ENCODE measurements at regions not wholly inside any gene's neighbourhood (a gene's known extent, or its start where the extent isn't known, plus 50 kb on each side); places are given as distances from the start of the nearest gene placed in this dataset.

DNA sequence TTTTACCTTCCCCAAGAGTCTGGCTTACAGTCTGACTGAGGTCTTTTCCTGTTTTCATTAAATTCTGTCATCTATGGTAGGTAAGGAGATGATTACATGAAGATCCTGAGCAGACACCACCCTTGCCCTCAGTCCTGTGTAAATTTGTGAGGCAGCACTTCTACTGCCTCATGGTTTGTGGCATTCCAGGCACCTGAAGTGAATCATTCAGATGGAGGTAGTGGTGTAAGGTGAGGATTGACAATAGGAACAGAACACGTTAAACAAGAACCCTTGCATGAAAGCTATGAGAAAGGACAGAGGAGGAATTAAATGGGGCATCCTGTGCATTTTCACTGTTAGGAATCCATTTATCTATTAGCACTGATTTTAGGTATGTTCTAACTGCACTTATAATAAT lies 618.6 kb downstream of the TLL1 start:
- DNase-seq (ENCODE audit: low read depth) = no peak

DNA sequence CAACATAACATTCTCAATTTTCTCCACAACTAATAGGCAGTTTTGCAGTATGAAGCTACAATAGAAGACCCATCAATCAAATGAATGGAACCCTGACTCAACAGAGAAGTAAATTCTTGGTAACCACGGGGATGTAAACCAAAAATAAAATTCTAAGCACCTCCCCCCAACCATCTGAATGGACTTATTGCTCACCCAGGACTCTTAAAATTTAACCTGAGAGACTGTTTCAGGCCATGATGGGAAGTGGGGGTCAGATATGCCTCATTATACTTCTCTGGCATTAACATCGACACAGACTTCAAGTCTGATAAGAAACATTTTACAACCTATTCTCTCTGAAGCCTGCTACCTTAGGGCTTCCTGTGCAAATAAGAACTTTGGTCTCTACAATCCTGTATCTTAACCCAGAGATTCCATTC lies 620.9 kb downstream of the TLL1 start:
- DNase-seq (ENCODE audit: low read depth) = no peak

DNA sequence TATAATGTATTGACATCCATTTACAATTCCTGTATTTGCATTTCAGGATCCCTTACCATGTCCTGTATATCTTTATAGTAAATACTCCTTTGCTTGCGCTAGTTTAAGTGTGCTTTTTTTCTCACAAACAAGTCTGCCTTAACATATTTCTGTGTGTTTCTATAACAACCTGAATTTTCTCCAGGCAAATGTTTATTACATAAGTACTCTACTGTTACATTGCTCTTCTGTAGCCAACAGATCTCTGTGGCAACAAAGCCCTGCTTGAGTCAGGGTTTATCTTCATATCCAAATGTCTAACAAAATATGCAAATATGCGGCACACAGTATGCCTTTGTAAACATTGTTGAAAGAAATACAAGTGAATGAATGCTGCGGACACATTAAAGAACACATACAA lies 625.5 kb downstream of the TLL1 start:
- DNase-seq (ENCODE audit: low read depth) = no peak

DNA sequence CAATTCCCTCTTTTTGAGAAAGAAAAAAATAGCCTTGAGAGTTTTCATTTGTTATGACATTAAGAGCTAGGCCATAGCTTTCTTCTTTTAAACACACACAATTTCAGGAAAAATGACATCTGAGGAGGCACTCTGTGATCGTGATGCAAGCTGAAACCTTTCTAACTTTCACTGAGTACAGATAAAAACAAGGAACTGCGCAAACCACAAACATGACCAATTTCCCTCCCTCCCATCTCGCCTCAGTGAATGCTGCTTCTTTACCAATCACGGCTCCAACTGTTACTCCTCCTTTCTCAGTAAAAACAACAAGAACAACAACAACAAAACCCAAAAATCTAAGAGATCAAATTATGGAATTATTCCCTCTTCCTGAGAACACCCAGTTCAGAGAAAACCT lies 626.8 kb downstream of the TLL1 start:
- no peak for DNase-seq (ENCODE audit: low read depth)

DNA sequence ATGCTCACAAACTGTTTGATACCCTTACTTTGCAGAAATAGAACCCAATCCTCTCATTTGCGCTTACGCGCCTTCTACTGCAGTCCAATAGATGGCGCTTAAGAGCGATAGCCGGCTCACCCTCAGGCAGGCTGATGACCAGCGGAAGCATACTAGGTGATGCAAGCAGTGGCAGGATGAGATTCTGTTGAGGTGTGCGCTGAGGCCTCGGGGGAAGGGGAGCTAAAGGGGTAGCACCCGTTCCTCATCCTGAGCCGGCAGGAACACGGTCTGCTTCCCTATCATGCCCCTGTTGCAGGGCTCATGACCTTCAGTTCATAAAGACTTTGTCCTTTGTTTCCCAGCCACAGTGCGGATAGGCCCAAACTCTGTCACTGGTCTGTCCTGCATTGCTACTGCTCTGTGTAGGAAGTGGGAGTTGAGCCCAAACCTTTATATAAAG lies 628.9 kb downstream of the TLL1 start:
- DNase-seq (ENCODE audit: low read depth) = no peak

DNA sequence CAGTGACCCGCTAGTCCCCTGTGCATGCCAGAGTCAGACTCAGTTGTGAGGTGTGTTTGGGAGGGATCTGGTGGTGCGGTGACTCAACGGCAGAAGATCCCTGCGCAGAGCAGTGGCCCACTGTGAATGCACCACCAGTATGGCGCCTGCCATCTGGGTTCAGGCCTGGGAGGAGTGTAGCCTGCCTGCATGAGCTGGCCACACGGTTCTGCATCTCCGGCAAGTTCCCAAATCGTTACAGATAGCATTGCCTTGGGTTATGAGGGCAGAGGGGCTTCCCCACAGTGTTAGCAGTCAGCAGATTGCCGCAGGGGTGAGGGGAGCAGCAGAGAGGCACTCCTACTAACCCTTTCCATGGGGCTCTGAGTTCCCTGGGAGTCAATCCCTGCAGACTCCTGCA lies 629.6 kb downstream of the TLL1 start:
- no peak for DNase-seq (ENCODE audit: low read depth)

DNA sequence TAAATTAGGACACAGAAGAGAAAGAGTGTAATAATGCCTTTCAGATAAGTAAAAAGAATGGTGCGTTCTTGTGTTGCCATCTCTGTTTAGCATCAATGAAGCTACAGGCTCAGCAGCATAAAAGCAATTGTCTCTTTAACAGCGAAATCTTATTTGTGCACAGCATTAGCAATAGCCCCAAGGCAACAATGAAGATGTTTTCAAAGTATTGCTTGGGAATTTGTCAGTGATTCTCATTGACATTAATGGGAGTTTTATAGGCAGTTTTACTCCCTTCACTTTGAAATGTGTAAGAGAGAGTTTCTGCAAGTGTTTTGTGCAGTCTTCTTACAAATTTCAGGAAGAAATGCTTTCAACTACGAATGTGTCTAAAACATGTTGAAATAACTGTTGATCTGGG lies 633.0 kb downstream of the TLL1 start:
- no peak for DNase-seq (ENCODE audit: low read depth)

DNA sequence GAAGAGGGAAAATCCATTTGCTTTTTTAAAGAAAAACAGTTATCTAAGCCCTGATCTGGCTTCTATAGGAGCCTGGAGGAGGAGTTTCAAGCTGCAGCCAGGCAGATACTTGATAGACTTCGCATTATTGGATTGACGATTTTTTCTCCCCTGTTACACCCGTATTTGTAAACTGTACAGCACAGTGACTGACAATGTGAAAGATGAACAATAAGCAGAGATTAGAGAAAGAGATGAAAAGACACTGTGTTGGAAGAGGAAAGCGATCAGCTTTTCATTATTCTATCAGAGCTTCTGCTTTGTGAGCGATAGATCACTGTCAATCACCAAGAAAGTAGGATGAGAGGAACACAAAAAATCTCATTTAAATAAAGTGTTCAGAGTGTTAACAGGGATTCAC lies 639.2 kb downstream of the TLL1 start:
- no peak for DNase-seq (ENCODE audit: low read depth)

DNA sequence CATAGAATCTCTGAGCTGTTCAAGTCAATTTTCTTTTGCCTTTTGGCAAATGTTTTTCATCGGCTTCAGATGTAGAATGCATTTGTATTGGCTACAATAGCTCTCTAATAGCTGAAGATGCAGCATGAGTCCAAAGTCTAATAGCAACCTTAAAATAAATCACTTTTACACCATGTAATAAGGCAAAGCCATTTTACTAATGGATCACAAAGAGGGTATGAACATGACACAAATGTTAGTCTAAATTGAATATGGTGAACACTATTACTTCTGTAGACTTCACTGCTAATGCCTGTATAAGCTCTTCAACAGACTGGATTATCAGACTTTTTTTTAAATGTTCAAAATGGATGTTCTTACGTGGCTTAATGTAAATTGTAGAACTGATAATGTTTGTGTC lies 645.3 kb downstream of the TLL1 start:
- no peak for DNase-seq (ENCODE audit: low read depth)

DNA sequence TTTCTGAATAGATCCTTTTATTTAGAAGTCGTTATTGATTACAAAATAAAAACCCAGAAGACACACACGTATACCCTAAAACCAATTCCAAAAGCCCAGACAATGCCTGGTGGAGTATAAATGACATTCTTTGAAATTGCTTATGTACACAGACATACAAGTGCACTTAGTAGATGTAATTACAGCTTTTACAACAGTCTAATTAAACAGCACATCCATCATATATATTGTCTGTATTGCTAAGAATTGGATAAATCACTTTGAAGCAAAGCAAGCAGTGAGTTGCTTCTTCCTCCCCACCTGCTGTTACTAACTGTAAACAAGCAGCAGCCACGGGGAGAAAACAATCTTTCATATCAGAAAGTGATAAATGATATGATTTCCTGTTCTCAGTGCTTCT lies 645.7 kb downstream of the TLL1 start:
- no peak for DNase-seq (ENCODE audit: low read depth)

DNA sequence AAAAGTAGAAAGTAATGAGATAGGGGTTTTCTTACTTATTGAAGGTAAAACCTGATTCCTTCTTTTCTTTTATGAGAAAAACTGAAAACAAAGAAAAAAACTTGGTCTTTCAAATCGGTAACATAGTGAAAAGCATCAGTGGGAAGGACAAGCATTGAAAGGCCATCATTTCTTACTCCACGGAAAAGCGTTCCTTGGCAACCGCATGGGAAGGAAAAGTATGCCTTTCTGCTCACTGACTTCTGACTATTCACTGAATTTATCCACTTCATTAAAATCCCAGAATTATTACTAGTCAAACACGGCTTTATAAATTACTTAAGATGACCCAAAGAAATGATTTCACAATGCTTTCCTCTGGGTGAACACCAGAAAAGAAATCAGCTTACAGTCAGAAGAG lies 646.7 kb downstream of the TLL1 start:
- DNase-seq (ENCODE audit: low read depth) = no peak

DNA sequence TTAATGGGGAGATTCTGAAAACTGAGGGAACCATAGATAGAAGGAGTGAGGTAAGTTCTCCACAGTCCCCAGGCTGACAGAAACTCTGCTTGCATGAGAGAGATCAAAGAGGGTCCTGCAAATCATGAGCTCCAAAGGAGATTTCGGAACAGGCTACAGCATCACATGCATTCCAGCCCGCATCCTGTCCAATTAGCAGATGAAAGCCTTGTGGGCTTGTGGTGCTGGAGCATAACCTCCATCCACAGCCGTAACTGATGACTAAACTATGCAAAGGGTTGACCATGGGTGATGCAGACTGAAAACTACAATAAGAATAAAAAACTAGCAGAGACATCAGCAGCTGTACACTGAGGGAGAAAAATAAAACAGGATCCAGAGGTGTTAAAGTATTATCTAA lies 654.5 kb downstream of the TLL1 start:
- no peak for DNase-seq (ENCODE audit: low read depth)

DNA sequence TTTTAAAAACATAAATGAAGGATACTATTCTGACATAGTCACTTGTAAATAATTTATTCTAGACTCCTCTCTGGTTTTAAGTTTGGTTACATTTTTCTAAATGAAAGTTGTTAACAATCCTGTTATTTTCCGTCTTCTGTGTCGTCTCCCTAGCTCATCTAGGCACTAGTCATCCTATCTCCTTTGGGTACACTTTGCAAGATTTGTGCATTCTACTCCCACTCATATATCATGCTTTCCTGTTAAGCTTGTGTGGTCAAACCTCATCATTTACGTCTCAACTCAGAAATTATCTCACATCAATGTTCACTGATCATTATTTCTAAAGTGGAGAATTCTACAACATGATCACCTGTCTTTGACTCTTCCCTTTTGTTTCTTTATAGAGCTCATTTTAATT lies 658.7 kb downstream of the TLL1 start:
- DNase-seq (ENCODE audit: low read depth) = no peak

DNA sequence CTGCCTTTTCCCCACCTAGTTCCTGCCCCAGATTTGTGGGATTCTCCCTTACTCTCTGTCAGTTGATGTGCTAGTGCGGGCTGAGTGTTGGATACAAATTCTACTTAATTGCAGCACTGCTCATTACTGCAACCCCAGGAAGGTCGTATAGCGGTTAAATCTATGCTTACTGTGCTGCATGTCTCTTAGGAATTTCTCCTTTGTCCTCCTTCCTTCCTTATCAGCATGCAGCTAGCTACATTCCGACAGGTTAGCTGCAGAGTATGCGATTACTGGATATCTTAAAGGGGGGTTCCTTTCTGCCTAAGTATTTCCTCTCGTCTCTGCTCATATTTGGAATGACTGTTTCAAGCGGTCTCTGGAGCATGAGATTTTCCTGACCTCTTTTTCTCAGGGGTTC lies 662.8 kb downstream of the TLL1 start:
- no peak for DNase-seq (ENCODE audit: low read depth)

DNA sequence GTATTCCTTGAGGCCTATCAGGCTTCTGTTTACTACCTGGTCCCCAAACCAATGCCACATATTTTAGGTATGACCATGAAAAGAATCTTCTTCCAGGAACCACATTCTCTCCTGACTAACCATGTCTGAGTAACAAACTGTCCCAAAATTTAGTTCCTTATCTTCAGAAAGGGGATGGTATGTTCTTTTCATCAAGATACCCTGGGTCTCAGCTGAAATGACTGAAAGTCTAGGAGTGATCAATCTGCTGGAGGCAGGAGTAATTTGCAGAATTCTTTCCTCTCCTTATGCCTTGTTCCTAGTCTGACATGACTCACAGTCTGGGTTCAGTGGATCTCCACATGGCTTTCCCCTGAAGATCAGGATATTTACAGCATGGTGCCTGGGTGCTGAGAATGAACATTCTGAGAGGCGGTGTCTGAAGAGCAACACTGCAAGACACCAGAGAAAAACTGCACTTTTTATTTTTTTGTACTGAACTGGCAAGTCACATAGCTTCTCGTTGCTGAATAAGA lies 665.5 kb downstream of the TLL1 start:
- DNase-seq (ENCODE audit: low read depth) = no peak

DNA sequence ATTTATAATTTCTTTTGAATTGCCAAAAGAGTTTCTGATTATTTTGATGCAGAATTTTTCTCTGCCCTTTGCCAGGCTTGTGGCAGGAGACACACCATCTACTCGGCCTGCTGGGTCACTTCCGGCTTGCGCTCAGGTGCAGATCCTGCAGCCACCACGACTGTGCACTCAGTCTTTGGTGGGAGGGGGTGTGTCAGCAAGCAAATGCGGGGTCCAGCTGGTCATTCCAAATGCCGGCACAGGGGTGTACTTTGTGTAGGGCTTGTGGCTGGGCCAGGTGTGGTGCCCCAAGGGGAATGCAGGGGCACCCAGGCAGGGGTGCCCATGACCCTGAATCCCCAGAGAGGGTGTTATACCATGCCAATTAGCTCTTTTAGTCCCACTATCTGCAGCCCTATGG lies 673.0 kb downstream of the TLL1 start:
- DNase-seq (ENCODE audit: low read depth) = no peak

DNA sequence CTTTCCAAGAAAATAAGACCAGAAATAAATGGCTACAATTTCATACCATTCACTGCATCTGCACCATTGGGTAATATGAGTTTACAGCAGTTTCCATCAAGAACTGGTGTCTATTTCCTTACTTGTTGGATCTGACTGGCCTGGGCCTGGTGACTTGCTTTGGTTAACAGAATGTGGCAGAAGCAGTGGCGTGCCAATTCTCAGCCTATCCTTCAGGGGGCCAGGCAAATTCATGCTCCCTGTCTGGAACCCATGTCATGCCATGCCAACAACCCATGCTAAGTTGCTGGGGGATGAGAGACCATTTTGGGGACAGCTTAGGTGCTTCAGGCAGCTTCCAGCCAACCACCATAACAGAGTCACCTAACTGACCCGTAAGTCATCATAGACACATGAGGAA lies 656.7 kb downstream of the SPOCK3 start:
- DNase-seq (ENCODE audit: low read depth) = no peak

DNA sequence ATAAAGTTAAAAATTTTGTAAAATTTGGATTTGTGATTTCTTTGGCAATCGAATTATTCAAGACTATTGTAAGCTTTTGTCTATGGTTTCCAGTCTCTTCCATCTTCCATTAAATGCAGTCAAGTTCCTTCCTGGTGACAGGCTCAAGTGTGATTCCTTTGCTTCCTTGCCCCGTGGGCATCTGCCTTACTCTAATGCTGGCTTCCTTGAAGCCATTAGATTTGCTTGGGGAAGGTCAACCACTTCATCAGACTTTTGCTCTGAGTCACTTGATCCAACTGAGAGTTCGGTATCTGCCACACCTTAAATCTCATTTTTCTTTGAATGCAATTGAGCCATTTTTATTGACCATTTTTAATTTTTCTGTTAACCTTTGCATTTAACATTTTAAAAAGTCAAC lies 648.8 kb downstream of the SPOCK3 start:
- DNase-seq (ENCODE audit: low read depth) = no peak

DNA sequence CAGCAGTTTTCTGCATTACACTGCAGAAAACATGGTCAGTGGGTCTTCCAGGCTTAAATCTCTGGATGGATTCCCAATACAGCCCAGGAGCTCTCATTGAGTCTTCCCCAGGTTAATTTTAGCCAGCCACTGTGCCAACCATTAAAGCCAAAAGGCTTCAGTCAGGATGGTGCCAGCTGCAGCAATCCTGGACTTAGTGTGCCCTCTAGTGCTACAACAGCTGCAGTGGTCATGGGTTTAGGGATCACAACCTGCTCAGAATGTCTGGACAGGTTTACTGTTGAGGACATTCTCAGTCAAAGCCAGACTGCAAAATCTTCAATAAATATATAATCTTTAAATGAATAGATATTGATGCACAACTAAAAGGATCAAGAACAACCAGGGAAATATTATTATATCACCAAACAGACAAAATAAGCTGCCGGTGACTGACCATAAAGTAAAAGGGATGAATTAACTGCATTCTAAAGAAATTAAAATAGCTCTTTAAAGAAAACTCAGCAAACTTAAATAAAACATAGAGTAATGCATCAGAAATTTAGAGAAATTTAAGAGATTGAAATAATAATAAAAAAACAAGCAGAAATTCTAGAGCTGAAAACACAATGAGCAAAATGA lies 639.9 kb downstream of the SPOCK3 start:
- DNase-seq (ENCODE audit: low read depth) = no peak

DNA sequence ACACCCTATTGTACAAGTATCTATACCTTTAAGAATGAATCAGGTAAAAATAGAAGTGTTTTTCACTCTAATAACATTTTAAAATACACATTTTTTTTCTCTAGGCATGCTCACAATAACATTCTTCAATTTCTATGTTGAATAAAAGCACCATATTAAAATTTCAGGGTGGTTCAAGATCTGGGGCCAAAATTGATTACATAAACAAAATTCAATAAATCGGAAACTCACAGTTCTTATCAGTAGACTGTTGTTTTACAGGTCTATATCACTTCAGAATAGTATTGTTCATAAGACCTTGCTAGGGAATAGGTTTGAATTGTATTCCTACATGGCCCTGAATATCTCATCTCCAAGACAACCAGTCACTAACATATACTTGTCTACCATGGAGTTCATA lies 634.0 kb downstream of the SPOCK3 start:
- no peak for DNase-seq (ENCODE audit: low read depth)

DNA sequence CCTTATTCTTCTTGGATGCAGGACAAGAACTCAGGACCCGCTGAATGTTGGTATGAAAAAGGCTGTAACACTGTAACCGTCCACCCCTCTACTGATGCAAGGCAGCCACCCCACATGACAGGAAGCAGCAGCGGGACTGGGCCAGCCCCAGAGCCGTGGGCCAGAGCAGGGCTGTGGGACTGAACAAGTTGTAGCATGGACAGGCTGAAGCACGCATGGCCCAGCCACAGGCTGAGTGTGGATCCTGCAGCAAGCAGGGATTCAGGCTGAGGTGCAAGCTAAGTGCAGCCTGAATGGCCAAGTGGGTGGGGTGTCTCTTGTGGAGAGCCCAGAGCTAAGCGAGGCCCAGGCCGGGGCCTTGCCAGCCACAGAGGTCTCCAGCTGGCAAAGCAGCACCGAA lies 632.2 kb downstream of the SPOCK3 start:
- DNase-seq (ENCODE audit: low read depth) = no peak

DNA sequence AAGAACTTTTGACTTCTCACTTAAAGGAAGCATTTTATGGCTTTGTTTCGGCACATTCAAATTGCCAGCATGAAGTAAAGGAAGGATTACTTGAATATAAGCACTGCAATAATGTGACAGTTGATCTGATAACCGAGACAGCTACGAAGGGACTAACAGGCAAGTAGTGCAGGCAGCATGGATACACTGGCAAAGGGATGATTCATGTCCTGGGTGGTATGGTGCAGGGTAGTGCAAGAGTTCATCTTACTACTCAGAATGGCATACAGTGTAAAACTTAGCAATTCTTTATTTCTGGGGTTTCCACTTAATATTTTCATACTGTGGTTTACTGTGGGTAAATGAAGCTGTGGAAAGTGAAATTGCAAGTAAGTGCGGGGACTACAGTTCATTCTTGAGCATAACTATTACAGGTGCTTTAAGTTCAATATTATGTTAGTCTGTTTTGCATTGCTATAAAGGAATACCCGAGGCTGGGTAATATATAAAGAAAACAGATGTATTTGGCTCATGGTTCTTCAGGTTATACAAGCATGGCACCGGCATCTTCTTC lies 611.8 kb downstream of the SPOCK3 start:
- no peak for DNase-seq (ENCODE audit: low read depth)

DNA sequence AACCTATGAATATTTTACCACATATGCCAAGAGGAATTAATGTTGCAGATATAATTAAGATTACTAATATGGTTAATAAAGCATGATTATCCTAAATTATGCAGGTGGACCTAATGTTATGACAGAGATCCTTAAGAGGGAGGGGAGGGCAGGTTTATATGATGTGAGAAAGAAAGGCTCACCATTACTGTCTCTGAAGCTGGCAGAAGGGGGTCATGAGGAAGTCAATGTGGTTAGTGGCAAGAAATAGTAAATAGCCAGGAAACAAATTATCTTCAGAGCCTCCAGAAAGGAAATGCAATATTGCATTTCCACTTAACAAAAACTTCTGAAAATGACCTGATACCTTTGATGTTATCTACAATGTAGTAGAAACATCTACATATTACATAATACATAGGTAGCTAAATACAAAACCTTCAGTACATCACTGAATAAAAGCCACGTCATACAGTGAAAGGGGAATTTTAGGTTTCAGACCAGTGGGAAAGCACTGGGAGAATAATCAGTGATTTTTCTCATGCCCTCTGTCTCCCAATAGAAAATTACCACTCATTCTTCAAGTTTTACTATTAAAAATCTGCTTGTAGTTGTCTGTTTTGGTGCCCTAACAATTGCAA lies 609.2 kb downstream of the SPOCK3 start:
- DNase-seq (ENCODE audit: low read depth) = no peak

DNA sequence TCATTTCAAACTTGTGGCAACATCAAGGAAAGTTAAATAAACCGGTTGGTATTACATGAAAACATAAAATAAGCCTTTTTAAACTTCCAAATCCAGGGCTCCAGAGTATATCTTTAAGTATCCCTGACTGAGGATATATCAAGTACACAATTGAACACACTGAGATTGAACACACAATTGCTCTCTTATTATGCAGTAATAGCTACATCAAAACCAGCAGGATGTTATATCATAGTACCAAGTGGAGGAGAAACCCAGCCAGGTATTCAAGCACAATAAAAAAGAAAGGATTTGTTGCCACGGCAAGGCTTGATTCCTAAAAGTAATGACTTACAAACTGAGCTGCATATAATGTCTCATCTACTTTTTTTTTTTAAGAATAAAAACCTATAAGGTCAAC lies 605.8 kb downstream of the SPOCK3 start:
- DNase-seq (ENCODE audit: low read depth) = no peak
